NCI-H1694 treated with DMSO at 0.1 percent for 48 hours (cell line): ENCODE measurements at regions not wholly inside any gene's neighbourhood (a gene's known extent, or its start where the extent isn't known, plus 50 kb on each side); places are given as distances from the start of the nearest gene placed in this dataset.

ENCODE experiments used
- DNase-seq: peaks from one replicate; lab custom pipeline; 2025; lab: John Stamatoyannopoulos, UW

DNA sequence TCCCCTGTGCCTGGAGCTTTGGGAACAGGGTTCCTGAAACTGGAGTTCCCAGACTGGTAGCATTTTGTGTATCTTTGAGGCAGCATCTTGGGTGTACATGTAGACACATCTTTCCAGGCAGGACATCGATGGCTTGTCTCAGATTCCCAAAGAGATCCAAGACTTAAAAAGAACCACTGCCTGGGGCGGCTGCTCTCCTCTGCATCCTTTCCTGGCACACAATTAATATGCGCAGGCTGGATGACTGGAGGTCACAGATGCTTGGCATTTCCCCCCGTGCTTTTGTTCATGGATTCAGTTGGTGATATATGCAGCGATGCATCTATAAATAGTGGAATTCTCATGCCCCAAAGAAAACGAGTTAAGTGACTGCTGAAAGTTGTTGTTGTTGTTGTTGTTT is 80.5 kb downstream of the CLDN34 start:
- no peak for DNase-seq

DNA sequence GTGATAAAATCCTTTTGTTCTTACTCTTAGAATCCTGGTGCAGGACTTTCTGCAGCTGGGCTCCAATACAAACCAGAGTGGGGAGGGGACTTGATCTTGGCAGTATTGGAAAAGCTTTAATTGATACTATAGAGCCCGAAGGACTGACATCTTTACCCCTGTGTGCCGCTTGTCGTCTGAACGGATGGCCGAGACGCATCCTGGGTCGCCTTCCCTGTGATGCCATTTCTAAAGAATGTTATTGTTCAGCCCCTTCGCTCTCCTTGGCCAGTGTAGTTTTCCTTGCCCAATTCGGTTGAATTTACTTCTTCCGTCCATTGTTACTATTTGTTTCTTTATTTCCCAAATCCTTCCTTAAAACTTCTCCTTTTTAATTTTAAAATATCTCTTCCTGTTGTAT is 80.9 kb downstream of the CLDN34 start:
- DNase-seq, result no peak

DNA sequence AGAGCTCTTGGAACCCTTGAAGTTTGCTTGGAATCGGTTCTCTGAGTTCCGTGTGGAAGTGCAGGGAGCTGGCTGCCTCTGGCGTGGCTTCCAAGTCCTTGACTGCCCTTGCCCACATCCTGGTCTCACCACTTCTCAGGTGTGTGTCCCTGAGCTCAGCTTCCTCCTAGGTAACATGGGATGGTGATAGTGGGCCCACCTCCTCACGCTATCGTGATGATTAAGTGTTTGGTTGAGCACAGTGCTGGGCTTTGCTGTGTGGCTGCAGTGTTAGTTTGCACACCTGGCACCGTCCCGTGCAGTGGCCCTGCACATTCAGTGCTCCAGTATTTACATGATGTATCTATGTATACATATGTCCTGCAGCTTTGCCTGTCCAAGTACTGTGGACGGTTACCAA is 81.5 kb downstream of the CLDN34 start:
- DNase-seq, result no peak

DNA sequence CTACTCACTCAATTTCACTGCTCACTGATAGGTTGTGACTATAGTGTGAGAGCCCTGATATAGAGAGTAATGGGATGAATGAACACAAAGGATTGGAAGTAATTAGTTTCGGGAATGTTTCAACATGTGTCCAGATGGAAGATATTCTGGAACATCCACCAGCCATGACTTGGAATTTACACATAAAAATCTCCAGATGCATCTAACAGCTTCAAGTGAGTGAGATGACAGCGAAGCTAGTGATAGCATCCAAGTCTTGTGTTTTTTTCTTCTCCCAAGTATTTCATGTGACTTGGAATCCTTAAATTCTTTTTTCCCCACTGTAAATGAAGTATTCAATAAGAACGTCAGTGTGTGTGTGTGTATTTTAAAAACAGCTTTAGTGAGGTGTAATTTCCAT is 82.1 kb downstream of the CLDN34 start:
- no peak for DNase-seq

DNA sequence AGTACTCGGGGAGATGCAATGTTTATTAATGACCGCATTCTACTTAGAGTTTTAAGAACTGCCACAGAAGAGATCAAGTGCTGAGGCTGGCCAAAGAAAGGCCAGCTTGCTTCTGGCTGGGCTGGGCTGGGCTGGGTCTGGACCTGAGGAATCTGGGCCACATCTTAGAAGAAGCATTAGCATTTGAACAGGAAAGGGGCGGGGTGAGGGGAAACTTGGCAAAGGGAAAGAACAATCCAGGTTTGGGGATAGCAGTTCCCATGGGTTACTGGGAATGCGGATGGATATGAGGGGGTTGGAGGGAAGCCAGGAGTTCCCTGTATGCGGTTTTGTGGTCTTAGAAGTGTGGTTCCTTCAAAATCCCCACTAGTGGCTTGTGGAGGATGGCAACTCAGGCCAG is 83.3 kb downstream of the CLDN34 start:
- no peak for DNase-seq

DNA sequence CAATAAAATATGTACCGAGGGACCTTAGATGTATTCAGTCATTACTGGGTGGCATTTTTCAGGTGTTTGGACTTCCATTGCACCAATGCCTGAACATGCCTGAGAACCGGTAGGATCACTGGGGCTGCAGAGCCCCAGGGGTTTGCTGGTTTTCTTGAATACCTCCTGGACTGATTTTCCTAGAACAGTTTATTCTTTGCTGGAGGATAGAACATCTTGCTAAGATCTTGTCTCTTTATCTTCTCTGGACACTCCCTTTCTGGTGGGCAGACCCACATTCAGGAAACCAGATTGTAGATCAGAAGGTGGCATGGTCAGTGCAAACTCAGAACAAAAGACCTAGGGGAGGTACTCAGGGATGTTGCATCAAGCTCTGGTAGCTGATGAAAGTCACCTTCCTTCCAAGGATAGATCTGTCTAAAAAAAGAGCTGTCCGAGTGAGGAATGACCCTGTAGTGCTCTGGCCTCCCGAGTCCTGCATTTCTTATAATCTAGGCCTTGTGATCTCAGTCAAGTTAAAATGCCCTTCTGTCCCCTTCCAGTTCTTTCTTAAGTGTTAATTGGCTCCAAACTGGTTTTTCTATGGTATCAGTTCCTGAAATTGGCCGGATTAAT is 84.8 kb downstream of the CLDN34 start:
- DNase-seq, result no peak

DNA sequence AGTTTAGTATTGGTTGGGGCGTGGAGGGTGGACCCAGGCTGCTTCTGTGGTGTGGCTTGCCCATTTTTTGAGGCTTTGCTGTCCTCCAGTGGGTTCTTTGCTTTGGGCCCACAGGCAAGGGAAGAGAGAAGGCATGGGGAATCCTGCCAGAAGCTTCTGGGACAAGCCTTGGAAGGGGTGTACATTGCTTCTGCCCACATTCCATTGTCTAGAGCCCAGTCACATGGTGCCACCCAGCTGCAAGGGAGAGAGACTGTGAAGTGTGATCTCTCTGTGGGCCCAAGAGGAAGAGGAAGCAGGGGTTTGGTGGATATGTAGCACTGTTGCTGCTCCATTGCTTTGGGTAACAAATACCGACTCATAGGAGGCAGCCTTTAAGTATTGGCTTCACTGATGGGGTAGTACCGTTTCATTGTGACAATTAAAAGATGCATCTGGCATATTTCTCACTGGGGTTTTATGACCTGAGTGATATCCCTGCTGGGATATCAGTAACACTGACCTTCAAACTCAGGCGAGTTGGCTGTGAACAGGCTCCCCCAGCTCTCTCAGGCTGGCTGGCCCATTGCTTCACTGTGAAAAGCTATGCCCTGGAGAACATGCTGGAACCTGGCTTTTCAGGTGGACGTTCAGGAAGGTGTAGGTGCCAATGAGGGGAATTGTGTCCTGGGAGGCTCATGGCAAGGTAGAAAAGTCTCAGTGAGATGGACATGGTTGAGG is 85.9 kb downstream of the CLDN34 start:
- no peak for DNase-seq

DNA sequence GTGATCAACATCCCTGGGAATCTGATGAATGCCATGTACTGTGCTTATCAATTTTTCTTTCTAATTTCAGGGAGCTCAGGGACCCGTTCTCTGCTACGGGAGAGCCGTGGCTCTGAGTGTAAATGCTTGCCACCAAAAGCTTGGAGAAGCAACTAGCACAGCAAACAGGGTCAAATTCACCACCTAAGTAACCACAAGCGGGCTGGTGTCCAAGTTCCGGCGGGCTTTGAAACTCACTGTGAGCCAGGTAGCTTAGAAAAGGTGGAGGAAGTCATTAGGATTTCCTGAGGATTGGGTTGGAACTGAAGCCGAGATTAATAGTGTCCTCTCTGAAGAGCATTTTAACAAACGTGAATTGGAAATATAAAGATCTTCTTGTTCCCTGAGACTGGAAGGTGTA is 87.2 kb downstream of the CLDN34 start:
- no peak for DNase-seq

DNA sequence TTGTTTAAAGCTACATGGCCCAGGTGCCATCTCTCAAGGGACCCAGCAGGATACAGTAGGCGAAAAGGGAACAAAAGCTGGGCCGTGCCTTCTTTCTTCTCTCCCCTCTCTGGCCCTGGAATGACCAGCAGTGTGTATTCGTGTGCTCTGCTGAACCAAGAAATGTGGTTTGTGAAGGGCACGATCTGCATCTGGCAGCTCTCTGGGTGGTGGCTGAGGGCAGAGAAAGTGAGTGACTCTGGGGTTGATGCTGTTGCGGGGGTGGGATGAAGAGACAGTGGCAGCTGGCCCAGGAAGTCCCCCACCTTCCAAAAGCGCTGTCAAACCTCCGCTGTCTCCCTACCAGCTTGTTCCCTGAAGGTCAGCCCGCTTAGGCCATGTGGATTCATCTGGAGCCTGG is 88.3 kb downstream of the CLDN34 start:
- no peak for DNase-seq

DNA sequence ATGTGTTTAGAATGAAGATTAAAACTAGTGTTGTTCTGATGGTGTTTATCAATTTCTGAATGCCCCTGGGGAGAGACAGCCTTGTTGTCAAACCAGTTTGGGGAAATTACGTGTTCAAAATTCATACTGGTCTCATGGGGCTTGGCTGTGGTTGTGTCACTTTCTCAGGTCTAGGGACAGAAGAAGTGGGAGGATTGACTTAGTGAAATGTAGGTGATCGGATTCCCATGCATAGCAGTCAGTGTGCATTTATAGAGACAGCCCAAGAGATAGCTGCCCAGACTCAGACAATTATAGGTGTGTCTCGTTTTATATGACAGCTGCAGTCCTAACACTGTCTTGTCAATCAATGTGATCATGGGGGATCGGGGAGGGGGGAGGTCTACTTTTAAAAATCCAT is 94.4 kb upstream of the CLCN4 start:
- no peak for DNase-seq

DNA sequence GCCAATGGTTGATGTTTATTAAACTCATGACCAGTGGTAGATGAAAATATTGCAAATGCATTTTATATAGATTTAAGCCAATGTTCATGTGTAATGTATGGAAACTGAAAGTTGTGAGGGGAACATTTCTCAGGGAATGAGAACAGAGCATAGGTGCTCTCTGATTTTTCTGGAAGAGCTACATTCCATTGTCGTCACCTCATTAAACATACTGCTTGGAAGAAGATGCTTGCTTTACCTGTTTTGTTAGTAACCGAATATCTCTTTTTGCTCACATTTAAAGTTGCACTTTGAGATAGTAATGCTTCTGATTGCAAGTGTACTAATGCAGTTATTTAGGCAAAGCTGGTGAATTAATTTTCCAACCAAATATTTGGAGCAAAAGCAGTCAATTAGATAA is 93.8 kb upstream of the CLCN4 start:
- no peak for DNase-seq

DNA sequence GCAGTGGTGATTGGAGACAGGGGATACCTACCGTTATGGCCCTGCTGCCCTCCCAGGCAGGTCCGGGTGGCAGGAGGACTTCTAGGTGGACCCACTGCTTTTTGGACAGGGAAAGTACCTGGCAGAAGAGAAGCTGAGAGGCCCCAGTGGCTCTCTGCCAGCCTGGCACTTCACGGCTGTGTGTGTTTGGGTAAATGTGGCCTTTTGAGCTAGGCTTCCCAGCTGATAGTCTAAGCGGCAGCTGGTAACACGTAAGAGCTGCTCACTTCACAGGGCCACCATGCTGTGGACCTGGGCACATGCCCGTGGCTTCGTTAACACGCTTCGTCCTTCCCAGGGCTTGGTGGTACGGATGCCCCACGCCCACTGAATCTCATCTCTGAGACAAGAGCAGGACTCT is 92.0 kb upstream of the CLCN4 start:
- no peak for DNase-seq

DNA sequence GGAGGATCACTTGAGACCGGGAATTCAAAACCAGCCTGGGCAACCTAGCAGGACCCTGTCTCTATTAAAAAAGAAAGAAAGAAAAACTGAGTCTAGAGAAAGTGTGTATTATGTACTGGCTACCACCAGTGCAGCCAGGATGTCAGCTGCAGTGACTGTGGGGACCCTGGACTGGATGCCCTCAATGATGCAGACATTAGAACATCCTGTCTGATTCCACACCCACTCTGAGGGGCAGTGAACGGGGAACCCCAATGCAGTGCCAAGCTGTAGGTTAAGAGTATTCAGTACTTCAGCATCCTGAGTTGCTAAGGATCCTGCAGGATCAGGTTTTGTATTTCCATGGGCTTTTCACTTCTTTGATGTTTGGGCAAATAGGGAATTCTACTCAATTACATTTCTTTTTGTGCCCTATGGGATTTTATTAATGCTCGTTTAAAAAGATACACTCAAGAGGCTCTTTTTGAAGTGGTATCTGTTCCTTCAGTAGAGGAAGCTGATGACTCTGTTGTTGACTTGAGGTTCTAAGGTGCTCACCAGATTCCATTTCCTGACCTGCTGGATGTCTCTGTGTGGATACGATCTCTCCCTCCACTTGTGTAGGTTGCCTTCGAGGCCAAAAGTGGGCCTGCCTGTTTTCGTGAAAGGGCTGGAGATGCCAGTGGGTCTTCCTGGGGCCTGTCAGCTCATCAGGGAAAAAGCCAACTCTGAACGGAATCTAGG is 85.9 kb upstream of the CLCN4 start:
- DNase-seq, result no peak

DNA sequence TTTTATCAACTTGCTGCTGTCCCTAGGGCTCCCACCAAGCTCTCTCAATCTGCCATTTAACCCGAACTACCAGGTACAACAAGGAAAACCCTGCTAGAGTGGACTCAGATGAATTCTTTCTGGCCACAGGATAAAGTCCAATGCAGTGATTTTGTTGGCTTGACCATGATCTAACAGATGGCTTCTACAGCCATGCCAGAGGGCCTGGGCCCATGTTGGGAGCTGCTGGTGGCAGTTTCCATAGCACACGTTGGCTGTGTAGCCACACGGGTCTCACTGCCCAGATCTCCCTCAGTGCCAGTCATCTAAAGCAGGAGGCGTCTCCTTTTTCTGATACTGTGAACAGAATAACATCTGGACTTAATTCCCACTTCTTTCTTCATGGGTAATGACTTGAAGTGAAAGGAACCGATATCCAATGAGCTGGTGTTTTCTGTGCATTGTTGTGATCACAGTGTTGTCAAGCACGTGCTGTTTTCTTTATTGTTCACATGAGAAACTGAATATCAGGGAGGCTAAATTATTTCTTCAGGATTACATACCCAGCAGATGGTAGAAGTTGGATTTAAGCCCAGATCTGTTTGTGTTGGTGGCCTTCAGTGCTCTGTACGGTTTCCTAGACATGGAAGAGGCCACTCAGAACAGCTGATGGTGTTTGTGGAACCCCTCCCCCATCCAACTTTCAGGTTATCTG is 85.2 kb upstream of the CLCN4 start:
- DNase-seq, result peak; percentile 73

DNA sequence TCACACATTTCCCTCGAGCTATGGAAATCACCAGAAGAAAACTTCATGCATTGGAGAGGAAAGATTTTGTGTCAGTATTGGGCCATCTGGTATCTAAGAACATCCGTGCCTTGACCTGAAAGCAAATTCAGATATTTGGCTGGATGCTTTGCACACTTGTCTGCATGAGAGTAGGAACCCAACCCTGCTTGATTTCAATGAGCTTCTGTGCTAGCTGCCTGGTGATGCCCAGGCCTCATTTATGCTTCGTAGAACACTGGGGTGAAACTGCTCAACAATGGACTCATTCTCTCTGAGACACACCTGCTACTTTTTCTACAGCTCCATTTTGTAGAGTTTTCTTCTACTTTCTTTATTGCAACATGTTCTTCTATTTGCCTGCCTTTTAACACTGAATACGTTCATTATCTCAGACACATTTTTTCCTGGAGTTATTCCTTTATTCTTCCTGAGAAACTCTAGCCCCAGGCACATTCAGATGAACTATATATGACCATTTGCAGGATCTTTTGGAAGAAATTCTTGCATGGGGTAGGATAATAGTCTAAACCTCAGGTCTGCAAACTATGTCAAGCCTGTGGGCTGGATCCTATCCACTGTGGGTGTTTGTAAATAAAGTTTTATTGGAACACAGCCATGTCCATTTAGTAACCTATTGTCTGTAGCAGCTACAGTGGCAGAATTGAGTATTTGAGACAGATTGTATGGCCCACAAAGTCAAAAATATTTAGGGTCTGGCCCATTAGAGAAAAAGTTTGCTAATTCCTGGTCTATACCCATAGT is 83.8 kb upstream of the CLCN4 start:
- no peak for DNase-seq

DNA sequence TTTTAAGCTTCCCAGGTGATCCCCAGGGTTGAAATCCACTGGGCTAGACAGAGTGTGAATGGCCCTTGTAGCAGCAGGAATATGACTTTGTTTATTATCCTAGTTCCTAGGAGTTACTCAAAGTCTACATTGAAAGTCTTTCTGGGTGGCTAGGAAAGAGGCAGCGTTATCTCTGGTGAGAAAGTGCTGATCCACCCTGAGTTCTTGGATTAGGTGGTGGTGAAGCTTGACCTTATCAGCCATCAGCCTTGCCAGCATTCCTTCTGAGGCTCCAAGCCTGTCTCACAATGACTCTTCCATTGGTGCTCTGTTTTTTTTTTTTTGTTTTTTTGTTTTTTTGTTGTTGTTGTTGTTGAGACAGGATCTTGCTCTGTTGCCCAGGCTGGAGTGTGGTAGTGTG is 83.1 kb upstream of the CLCN4 start:
- no peak for DNase-seq

DNA sequence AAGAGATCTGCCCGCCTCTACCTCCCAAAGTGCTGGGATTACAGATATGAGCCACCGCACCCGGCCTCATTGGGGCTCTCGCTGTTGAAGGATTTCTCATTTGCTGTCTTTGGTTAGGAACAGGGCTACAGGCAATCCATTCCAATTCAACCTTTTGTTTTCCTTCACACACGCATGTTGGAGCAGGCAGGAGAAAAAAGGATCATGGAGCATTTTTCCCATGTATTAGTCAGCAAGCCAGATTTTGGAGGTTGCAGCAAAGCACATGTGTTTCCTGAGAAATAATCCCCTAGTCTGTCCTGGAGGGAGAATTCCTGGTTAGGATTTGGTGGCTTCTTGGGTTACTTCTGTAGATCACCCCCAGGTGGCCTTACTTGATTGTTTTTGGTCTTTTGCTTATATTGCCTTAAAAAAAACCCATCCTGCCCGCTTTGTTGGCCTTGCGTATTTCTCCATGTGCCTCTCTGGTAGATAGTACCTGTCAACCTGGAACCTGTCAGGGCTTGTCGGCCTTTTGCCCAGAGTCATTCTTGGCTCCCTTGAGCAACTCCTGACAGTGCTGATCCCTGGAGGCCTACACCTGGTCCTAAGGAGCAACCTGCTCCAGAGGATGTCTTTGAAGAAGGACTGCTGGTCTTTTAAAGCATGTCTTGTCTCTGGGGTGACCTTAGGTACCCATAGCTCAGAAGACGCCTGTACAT is 82.4 kb upstream of the CLCN4 start:
- no peak for DNase-seq

DNA sequence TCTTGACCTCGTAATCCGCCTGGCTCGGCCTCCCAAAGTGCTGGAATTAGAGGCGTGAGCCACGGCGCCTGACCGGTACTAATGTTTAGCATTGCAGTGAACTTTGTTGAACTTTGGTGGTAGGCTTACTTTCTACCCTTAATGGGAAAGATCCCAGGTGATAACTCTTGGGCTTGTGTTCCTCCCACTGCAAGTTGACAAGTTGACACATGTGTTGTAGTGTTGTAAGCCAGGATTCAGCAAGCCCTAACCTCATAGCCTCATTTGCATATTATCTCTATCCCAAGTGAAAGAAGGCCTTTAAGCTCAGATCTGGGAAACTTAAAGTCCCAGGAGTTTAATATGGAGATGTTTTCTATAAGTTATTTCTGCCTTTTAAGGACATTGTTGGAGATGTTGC is 80.0 kb upstream of the CLCN4 start:
- no peak for DNase-seq

DNA sequence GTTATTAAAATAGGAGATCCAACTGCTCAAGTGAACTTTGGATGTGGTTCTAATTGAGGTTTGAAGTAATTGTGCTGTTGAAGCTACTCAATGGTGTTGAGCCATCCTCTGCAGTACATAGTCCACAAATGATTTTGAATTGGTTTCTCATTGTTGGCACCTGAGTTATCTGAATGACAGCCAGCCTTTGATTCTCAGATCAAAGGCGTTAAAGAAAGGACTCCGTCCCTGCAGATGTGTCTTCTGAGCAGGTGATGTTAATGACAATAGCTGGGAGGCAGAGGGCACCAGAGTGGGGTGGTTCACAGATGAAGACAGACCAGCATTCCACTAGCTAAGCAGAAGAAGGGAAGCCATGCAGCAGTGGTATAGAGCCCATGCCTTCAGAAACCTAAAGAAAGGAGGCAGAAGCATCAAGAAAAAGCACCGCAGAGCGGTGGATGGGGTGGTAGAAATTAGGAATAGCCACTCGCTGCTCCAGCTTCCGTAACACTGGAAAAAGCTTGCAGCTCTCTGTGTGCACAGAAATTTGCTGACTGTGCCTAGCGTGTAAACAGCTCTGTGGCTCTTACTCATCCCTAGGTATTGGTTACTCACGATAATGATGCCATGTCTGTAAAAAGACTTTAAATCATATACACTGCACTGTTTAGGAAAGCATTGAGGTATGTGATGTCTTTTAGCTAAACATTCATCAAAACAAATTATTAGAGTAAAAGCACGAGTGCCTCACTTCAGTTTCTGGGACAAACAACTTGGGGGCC is 79.2 kb upstream of the CLCN4 start:
- DNase-seq, result no peak

DNA sequence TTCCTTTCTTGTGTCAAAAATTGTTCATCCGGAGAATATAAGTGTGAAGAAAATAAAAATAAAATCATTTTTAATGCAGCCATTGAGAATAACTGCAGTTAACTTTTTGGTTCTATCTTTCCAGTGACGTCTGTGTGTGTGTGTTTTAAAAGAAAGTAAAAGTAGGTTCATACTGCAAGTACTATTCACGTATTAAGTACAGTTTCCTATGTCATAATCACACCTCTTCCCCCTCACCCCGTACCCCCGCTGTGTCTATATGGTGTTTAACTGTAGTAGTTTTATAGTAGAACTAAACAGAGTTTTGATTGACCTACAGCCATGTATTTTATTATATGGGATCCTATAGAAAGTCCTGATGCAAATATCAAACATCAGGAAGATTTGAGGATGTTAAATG is 78.5 kb upstream of the CLCN4 start:
- DNase-seq, result no peak

DNA sequence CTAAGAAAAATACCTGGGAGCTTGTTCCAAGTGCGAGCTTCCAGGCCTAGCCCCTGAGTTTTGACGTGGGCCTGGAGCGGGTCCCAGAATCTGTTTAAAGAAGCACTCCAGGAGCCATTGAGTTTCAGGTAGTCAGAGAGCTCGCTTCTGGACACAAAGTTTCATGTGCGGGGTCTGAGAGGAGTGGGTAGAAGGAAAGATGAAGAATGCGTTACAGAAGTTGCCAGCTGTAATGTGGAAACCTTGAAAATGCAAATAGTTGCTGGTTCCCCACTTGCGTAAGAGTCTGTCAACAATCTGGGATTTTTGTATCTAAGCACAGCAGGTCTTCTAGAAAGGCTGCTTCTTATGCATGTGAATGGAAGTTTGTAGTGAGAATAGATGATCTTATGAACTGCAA is 77.5 kb upstream of the CLCN4 start:
- no peak for DNase-seq
